GM12891 (cell line): ENCODE measurements at regions not wholly inside any gene's neighbourhood (a gene's known extent, or its start where the extent isn't known, plus 50 kb on each side); places are given as distances from the start of the nearest gene placed in this dataset.

ENCODE experiments used
- POLR2A ChIP-seq: IDR thresholded peaks from 2 replicates; pipeline ENCODE4 v1.6.1; 2011; ENCODE audit warnings: low read depth, low read length, control low read depth
- POLR2AphosphoS5 ChIP-seq: IDR thresholded peaks from 2 replicates; pipeline ENCODE4 v1.6.1; 2011; ENCODE audit warnings: low read depth, low read length, control low read depth
- TAF1 ChIP-seq: IDR thresholded peaks from 2 replicates; pipeline ENCODE4 v1.6.1; 2011; ENCODE audit warnings: low read depth, low read length, control low read depth

DNA sequence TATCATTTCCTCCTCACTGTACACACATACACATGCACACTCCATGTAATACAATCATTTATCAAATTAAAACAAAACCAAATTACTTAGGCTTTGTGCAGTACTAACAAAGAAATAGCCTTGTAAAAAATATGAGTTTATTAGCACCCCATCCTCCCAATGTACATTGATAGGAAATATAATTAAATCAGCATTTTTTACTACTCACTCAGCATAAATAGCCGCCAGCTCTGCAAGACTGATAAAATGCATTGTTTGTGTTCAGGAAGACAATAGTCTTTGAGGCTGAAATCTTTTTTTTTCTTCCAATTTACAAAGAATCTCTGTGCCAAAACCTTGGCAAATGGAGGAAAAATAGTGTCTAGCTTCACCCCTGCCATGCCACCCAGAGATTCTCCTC lies 497.6 kb upstream of the ADAMTS16 start:
- TF ChIP-seq POLR2A: no peak
- no peak for TF ChIP-seq POLR2AphosphoS5
- TF ChIP-seq TAF1: no peak
